HCT116 (cell line): ENCODE measurements at regions not wholly inside any gene's neighbourhood (a gene's known extent, or its start where the extent isn't known, plus 50 kb on each side); places are given as distances from the start of the nearest gene placed in this dataset.

Experiments used
- CTCF ChIP-seq, 3 experiments: fragments of 200-600 bp in 1 of 3; sonication (generic) in 1 of 3; IDR thresholded peaks in 2 of 3; conservative IDR thresholded peaks in 1 of 3; 2 replicates each; pipeline ENCODE4 v1.5.1; 2012 to 2017; ENCODE audit warnings: low read depth in 2 of 3, low read length in 2 of 3, antibody characterized with exemption in 1 of 3, borderline replicate concordance in 1 of 3, control low read depth in 1 of 3, mild to moderate bottlenecking in 1 of 3, mixed read lengths in 1 of 3, mixed run types in 1 of 3, moderate library complexity in 1 of 3; ENCODE audit not compliant: insufficient read depth in 1 of 3
- ELF1 ChIP-seq: IDR thresholded peaks from 2 replicates; pipeline ENCODE4 v1.6.1; 2012; ENCODE audit warnings: low read depth, borderline replicate concordance
- EZH2 ChIP-seq: fragments of 200-600 bp; sonication (generic); IDR thresholded peaks from 2 replicates; pipeline ENCODE4 v1.6.1; 2017; ENCODE audit warnings: antibody characterized with exemption, mixed run types
- POLR2A ChIP-seq: IDR thresholded peaks from 2 replicates; pipeline ENCODE4 v1.7.0; 2011; ENCODE audit warnings: borderline replicate concordance; ENCODE audit not compliant: insufficient read depth, insufficient read length; ENCODE audit errors: extremely low read depth
- POLR2AphosphoS5 ChIP-seq: IDR thresholded peaks from 2 replicates; pipeline ENCODE4 v1.6.1; 2011; ENCODE audit warnings: mild to moderate bottlenecking, low read depth, low read length, moderate library complexity
- REST ChIP-seq: IDR thresholded peaks from 2 replicates; pipeline ENCODE4 v1.6.1; 2012; ENCODE audit warnings: low read depth
- SIN3A ChIP-seq: IDR thresholded peaks from 2 replicates; pipeline ENCODE4 v1.6.1; 2012; ENCODE audit warnings: low read depth
- SP1 ChIP-seq: IDR thresholded peaks from 2 replicates; pipeline ENCODE4 v1.6.1; 2012; ENCODE audit warnings: low read depth
- SRF ChIP-seq: IDR thresholded peaks from 2 replicates; pipeline ENCODE4 v1.6.1; 2012; ENCODE audit warnings: low read depth
- YY1 ChIP-seq: IDR thresholded peaks from 2 replicates; pipeline ENCODE4 v1.6.1; 2011; ENCODE audit warnings: low read length, low read depth, moderate library complexity, mild to moderate bottlenecking; ENCODE audit not compliant: insufficient replicate concordance; ENCODE audit errors: extremely low read depth
- ZFX ChIP-seq: fragments of 450-650 bp; IDR thresholded peaks from 2 replicates; pipeline ENCODE4 v1.6.1; 2017
- ZNF274 ChIP-seq: fragments of 200-500 bp; sonication (Bioruptor generic); IDR thresholded peaks from 2 replicates; pipeline ENCODE4 v1.6.1; 2014; ENCODE audit warnings: mild to moderate bottlenecking, low read depth, low read length, inconsistent platforms
- TF ChIP-seq, protein P1 (sequence below): IDR thresholded peaks from 2 replicates; pipeline ENCODE4 v1.6.1; 2011; ENCODE audit warnings: mild to moderate bottlenecking, low read length, moderate library complexity; ENCODE audit not compliant: insufficient replicate concordance; ENCODE audit errors: extremely low read depth

GRCh38 chr5:6106756-6107155 is 271.6 kb downstream of the MED10 start:
- TF ChIP-seq CTCF (IDR thresholded peaks at IDR 0.05 in 2 of 3, conservative IDR thresholded peaks at IDR 0.05 in 1 of 3; ENCODE audit: borderline replicate concordance in 1 of 3, insufficient read depth in 1 of 3, low read depth in 2 of 3, low read length in 2 of 3), result no peak
- TF ChIP-seq POLR2A, result no peak
- no peak for TF ChIP-seq POLR2AphosphoS5
- no peak for TF ChIP-seq SRF
- TF ChIP-seq SIN3A, result no peak
- TF ChIP-seq SP1, result no peak
- TF ChIP-seq ZFX, result no peak
- no peak for TF ChIP-seq REST
- TF ChIP-seq, protein P1, sequence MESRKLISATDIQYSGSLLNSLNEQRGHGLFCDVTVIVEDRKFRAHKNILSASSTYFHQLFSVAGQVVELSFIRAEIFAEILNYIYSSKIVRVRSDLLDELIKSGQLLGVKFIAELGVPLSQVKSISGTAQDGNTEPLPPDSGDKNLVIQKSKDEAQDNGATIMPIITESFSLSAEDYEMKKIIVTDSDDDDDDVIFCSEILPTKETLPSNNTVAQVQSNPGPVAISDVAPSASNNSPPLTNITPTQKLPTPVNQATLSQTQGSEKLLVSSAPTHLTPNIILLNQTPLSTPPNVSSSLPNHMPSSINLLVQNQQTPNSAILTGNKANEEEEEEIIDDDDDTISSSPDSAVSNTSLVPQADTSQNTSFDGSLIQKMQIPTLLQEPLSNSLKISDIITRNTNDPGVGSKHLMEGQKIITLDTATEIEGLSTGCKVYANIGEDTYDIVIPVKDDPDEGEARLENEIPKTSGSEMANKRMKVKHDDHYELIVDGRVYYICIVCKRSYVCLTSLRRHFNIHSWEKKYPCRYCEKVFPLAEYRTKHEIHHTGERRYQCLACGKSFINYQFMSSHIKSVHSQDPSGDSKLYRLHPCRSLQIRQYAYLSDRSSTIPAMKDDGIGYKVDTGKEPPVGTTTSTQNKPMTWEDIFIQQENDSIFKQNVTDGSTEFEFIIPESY, result no peak
- TF ChIP-seq YY1, result no peak
- no peak for TF ChIP-seq ZNF274
- no peak for TF ChIP-seq ELF1
- no peak for TF ChIP-seq EZH2
